HG03097 (cell line): ENCODE measurements at regions not wholly inside any gene's neighbourhood (a gene's known extent, or its start where the extent isn't known, plus 50 kb on each side); places are given as distances from the start of the nearest gene placed in this dataset.
"Not testable (repeated sequence)": the region's sequence is repeated elsewhere in the genome, so short reads cannot be mapped to it uniquely, and the experiment has no call there.

ENCODE experiments used
- ATAC-seq: cut with Tn5 transposase; IDR thresholded peaks from one replicate; pipeline ENCODE4 v1.9.1; 2021; ENCODE audit not compliant: unreplicated experiment, low FRiP score

DNA sequence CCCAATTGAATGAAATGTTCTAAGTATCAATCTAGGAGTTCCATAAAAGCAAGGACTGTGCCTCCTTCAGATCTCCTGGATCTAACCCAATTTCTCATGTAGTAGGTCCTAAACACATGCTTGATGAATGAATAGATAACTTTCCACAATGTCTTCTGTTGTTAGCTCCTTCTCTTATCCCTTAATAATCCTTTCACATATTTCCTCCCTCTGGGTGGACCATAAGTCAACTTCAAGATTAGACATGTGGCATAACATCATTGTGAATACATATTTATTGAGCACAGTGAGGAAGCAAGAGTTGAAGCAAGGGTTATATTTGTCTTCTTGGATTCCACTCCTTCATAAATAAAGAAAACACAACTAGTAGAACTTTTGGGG is 108.6 kb upstream of the EGFLAM start:
- ATAC-seq: no peak

DNA sequence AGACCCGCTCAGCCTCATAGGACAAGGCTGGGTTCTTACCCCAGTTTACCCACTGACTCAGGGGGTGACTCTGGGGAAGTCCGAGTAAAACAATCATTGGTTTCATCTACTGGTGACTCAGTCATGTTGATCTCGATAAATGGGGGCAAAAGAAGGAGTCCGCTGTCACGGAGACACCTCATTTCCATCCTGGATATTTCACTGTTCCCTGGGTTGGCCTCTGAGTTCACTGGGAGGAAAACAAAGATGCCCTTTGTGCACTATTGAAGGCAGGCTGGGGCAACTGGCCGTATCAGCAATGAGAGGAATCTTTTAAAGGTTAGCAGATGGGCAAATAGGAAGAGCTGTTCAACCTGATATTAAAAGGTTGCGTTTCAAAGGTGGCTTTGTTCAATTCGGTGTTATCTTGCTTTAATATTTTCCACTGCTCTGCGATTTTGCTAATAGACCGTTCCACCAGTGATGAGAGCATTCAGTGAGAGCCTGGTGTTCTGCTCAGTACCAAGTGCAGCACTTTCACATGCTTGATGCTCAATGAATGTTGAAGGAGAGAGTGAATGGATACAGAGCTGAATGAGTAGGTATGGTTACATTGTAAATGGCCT is 110.2 kb upstream of the EGFLAM start:
- ATAC-seq: no peak

DNA sequence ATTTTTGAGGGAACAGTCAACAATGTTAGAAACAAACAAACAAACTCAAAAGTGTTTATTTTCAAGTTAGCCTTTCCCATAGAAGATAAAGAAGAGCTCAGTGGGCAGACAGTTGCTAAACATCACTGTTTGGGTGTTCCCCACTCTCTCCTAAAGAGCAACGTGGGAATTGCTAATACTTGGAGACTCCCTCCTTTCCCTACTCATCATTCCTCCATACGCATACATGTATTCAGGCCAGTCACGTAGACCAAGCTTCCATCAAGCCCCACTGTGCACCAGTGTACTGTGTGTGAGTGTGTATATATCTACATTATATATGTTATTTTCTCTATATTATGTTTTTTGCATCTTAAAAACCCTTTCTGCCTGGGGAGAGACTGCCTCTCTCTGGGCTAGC is 115.0 kb upstream of the EGFLAM start:
- no peak for ATAC-seq

DNA sequence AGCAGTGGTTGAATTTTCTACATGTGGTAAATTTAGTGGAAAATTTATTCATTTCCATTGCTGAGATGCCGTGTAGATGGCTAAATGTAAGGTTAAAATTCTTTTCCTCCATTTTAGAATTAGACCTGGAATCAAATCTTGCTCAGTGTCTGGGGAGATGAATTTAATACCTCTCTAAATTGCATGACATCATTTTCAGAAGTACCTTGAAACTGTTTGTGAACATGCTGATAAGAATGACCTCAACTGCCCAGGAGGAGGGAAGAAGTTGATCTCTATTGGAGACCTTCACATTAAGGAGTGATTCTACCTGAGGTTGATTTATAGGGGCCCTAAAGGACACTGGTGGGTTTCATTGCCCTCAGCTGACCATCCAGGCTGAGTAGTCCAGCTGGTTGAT is 116.7 kb upstream of the EGFLAM start:
- no peak for ATAC-seq

DNA sequence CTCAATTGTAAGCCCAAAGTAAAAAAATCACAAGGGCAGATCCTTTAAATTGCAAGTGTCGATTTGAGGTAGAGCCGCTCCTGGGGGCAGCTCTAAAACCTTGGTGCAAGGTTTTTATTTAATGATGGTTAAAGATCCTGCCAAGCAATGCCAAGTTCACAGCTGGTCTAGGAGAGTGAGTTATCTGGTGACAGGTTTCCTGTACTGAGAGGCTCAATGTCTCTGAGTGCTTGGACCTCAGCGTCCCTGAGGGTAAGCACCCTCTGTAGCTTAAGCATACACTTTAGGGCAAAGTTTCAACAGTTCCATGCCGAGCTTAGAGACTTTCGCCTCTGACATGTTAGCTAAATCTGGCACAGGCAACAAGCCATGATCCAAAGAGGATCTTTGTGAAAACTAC is 119.8 kb upstream of the EGFLAM start:
- no peak for ATAC-seq

DNA sequence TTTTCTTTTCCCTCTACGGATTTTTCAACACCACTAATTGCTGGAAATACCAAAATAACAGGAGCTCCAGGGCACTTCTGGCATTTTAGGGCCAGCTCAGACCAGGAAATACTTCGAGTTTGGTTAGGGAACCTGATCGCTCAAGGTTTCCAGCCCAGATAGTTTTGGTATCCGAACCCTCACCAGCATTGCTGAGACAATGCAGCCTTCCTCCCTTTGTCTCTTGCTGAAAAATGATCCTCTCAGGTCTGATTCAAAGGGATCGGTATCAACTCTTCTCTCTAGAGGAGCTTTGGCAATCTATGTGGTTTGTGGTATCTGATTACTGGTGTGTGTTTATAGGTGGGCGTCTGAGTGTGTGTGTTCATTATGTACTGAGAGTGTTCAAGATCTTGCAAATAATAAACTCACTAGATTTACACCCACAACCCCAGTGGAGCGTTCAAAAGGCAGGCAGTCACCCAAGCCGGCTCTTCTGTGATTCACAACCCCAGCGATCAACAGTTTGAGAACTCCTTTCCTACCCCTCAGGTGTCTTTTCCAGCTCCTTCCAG is 122.8 kb upstream of the EGFLAM start:
- ATAC-seq: no peak

DNA sequence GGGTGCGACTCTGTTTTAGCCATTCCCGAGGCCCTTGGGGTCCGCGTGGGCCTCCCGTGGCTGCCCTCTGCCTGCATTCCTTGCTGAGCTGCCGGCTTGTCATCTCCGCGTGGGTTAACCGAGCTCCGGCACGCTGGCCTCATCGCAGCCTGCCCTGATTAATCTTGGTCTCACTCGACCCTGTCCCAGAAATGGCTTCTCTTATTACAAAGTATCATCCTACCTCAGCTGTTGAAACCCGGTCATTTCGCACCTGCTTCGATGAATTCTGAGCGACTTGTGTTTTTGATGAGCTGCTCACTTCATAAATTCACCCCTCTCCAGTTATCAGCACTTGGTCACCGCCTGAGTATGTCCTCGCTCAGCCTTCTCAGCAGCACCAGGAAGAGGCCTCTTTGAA is 123.5 kb upstream of the EGFLAM start:
- no peak for ATAC-seq

DNA sequence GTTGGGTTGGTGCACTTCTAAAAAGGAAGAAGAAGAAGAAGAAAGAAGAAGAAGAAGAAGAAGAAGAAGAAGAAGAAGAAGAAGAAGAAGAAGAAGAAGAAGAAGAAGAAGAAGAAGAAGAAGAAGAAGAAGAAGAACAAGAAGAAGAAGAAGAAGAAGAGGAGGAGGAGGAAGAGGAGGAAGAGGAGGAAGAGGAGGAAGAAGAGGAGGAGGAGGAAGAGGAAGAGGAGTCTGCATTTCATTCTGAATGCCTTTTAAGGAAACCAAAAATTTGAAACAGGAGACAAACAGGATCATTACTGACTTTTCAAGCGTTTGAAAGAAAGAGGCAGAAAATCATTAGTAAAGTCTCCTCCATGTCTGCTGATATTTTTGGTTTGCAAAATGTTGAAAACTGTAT is 124.1 kb upstream of the EGFLAM start:
- not testable (repeated sequence) for ATAC-seq

DNA sequence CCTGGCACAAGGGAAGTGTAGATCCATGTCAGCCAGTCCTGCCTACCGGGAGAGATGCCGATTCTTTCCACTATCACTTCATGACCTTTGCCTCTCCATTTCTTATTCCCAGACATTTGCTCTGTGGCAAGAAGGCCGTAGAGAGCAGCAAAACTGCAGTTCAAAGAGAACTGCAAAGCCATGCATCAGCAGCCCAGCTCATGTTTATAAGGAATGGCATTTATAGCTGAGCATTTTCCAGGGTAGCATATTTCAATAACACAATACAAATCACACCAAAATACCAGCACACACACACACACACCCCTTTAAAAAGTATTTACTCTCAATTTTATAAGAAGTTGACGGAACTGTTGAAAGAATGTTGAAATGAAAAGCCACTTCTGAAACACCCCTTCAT is 126.7 kb upstream of the EGFLAM start:
- no peak for ATAC-seq

DNA sequence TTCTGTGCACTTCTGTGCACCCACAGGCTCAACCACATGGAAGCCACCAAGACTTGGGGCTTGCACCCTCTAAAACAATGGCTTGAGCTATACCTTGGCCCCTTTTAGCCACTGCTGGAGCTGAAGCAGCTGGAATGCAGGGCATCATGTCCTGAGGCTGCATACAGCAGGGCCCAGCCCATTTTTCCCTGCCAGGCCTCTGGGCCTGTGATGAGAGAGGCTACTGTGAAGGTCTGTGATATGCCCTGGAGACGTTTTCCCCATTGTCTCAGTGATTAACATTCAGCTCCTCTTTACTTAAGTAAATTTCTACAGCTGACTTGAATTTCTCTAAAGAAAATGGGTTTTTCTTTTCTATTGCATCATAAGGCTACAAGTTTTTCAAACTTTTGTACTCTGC is 134.0 kb upstream of the EGFLAM start:
- no peak for ATAC-seq

DNA sequence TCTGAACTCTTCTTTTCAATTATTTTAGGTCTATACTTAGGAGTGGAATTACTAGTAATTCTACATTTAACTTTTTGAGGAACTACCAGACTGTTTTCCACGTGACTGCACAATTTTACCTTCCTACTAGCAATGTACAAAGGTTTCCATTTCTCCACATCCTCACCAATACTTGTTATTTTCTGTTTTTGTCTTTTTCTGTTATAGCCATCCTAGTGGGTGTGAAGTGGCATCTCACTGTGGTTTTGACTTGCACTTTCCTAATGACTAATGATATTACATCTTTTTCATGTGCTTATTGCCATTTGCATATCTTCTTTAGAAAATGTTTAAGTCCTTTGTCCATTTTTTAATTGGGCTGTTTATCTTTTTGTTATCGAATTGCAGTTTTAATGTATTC is 136.9 kb upstream of the EGFLAM start:
- ATAC-seq: no peak

DNA sequence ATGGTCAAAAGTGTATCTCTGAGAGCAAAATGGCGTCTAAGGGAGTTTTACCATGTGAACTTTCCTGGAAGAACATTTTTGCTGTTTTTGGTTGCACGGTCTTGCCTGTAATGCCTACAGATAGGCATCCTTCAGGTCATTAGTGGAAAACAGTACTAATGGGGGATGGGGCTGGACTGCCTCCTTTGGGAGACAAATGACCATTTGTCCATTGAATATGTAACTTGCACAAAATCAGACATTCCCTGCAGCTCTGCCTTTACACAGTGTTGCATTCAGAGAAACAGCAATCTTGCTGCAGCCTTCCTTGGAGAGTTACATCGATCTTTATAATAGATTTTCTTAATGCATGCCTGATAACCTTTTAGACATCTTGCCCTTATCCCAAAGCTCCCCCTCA is 138.5 kb upstream of the EGFLAM start:
- no peak for ATAC-seq

DNA sequence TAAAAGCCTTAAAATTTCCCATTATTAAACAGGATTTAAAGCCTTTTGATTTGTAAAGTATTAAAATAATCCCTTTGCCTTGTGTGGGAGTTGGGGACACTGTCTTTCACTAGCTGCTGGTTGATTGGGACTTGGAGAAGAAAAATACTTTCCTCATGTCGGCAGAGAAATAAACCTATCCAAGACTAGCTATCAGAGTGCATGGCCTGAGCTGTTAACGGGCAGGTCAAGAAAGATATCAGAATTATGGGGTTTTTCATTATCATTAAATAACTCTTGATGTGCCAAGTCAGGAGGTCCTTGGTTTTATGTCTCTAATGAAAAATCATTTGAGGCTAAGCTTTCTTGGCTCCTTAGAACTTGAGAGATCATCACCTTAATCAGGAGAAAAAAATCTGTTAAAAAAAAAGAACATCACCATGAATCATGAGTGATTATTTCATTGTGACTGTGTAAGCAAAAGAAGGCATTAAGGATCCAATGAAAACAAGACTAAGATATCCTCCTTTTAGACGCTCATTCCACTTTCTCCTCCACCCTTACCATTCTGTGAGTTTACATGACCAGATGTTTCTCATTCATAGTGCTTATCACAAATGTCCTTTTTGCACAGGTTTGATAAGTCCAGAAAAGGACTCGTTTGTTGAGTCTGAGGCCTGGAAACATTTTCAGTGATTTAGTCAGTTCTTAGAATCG is 140.4 kb upstream of the EGFLAM start:
- no peak for ATAC-seq

DNA sequence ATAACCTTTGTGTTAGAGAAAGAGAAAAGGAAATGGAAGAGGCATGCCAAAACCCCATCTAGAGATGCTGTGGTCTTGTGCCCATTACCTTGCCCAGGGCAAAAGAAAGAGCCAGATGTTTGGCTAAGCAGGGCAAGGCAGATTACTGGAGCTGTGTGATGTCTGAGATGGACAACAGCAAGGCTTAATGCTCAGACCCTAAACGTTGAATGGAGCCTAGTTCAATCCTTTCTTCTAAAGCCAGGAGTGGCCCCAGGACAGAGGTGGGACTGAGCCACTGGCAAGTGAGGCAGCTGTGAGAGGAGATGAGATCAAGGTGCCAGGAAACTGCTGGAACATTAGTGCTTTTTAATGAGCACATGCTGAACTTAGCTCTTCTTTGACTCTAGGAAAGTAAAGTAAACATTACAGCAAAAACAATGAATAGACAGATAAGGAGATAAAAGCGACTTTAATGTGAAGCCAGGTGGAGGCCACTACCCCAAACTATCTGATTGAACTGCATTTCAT is 143.0 kb upstream of the EGFLAM start:
- no peak for ATAC-seq

DNA sequence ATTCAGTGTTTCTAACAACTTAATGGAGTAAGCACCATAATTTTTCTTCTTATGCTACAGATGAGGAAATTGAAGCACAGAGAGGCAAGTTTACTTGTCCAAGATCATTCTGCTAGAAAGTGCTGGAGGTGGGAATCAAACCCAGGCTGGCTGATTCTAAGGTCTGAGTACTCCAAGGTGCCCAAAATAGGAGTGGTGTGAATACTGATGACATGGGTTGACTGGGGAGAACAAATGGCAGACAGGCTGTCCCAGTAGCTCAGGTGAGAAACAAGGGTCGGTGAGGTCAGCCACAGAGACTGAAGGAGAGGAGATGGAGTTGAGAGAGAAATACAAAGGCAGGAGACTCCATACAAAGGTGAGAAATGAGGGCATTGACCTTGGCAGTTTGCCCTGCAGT is 144.5 kb upstream of the EGFLAM start:
- no peak for ATAC-seq

DNA sequence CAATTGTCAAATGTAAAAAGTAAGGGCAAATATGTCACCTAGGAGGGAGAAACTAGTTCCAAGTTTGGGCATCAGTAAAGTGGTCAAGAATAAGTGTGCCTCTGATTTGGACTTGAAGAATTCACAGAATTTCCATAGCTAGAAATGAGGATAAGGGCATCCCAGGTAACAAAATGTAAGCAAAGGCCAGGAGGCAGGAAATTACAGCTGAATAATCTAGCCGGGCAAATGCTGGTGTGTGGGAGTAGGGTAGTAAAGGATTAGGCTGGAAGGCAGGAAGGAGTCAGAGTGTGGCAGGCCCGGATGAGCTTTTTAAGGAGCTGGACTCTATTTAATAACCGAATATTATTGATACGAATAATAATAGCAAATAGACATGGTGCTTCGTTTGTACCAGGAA is 144.9 kb upstream of the EGFLAM start:
- no peak for ATAC-seq

DNA sequence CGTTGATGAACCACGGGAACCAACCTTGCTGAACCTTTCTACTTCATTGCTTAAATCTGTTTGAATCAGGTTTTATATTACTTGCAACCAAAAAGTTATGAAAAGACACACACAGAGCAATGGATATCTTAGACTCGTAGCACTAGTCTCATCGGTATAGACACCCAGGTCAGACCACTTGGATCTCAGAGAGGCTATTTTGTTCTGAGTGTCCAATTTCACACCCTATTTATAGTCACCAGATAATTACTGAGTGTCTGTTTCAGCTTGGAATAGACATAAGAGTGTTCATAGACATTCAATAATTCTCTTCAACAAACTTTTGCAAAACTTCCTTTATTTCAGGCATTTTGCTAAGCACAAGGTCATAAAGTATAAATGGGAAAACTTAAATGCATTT is 145.4 kb upstream of the EGFLAM start:
- no peak for ATAC-seq

DNA sequence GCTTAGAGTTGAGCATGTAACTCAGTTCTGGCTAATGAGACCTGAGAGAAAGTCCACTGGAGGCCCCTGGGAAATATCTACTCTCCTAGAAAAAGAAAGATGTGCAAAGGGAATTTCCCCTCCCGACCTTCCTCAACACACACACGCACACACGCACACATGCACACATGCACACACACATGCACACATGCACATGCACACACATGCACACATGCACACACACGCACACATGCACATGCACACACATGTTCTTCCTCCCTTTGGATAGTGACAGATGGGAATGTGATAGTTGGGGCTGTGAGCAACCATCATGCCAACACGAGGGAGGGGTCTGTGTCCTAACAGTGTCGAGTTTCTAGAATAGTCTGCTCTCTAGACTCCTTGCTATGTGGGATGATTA is 148.2 kb upstream of the EGFLAM start:
- no peak for ATAC-seq

DNA sequence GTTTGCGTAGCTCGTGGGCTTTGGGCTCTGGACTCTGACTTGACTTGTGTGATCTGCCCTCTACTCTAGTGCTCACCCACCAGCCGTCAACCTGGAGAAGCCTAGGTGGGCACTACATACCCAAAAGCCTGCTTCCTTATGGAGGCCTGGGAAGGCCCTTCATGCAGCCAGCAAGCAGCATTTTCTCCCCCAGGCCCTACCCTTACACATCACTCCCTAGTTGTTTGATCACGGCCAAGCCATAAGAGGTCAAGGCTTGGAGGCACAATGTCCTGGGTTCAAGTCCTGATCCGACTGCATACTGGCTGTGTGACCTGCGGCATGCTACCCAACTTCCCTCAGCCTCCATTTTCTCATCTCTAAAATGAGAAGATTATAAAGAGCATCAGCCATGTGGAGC is 151.3 kb upstream of the EGFLAM start:
- no peak for ATAC-seq

DNA sequence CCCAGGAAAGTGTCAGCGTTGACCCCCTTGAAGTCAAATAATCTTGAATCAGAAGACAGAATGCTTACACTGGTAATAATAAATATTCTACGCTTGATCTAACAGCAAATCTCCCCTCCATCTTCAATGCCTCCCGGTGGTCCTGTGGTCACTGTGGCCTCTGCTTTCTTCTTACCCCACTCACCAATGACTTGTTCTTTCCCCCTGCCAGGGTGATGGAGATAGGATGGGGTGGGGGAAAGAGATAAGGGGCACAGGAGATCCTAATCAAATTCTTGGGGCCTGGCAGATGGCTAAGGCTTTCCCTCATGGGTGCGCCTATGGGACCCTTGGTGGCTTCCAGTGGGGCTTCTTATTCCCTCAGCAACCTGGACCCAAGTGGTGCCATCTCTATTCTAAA is 152.6 kb upstream of the EGFLAM start:
- no peak for ATAC-seq

DNA sequence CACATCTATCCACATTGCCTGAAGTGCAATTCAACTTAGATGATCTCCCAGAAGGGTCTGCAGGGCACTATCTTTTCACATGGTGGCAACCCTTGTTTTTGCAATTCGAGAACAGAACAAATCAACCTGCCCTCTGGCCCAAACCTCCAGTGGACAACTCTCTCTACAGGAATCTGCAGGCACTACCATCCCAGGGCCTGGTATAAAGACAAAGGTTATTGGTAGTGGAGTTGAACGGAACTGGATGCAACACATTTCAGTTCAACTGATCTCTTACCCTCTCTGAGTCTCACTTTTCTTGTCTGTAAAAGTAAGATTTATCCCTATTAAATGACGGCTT is 153.2 kb upstream of the EGFLAM start:
- no peak for ATAC-seq

DNA sequence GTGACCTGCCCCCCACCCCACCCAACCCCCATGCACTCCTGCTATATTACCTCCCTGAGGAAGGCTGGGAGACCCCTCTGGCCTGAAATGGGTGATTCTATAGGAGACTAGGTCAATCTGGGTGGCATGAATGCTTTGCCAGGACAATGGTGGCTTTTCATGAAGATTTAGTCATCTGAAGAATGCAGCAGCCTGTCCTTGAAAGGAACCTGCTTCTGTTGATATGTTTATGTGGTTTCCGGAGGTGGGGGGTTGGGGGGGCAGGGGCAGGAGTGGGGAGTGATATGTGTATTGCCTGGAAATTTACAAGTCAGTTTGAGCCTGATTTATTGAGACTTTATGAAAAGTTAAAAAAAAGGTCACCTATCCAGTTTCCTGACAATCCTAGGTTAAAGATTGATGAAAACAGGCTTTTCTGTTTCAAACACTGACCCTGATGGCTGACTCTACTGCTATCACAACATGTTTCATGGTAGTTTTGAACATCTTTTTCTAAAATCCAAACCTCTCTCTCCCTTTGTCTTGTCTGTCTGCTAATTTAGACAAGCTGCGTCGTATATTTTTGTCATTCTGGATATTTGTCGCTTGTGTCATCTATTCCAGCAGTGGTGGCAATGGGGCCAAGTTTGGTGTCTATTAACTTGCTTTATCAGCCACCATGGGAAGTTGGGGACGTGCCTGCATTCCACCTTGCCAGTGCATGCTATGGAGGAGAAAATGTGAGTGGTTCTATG is 153.7 kb upstream of the EGFLAM start:
- ATAC-seq: no peak
